ENCODE measurements at regions not wholly inside any gene's neighbourhood (a gene's known extent, or its start where the extent isn't known, plus 50 kb on each side); places are given as distances from the start of the nearest gene placed in this dataset.

DNA sequence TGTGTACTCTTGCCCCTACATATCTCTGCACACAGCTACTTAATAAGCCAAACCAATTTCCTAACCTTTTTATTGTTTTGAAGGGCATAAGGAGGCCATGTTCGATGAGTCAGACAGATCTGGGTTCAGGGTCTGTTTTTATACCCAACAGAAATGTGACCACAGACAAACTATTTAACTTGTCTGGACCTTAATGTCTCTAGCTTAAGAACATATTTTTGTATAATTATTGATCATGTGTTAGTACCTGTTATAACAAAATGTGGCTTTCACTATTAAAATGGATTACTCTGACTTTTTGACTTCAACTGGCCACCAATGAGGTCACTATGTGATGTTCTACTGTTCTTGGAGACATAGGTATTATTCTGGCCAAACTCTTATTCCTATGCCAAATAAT is 507.8 kb upstream of the USP24 start:
- DNase-seq: no peak
- Mint-ChIP-seq H3K4me1 (no peaks in the 10 kb centered on the region), H3K36me3 (no peaks in the 10 kb centered on the region)

DNA sequence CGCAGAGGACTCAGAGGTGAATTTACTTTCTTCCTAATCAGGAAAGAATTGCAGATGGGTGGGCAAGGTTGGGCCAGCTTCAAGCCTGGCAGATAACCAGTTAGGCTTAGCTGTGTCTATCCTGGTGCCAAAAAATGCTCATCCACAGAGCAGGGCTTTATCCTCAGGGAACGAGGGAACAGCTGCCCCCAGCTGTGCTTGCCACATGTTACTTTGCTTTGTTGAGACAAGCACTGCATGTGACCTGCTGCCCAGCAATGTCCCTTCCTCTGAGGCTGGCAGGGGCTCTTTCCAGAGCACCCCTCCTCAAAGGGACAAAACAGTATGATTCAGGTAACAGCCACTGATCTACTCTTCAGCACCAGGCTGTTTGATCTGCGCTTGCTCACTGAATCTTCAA is 505.1 kb upstream of the USP24 start:
- Histone ChIP-seq H3K9ac (ENCODE audit: insufficient read depth, low read length, poor library complexity, severe bottlenecking) (no peak overlapping the region), H3K9me3 (replicated peaks in 1 of 2; ENCODE audit: control insufficient read depth in 1 of 2, insufficient read depth in 1 of 2, low read length in 2 of 2) (no peaks in the 10 kb centered on the region), H3K79me2 (ENCODE audit: insufficient read depth, low read length) (no peaks in the 10 kb centered on the region), H3K27ac (ENCODE audit: low read depth in 1 of 2, low read length in 2 of 2) (no peak overlapping the region), H3K27me3 (ENCODE audit: control insufficient read depth in 2 of 2, insufficient read depth in 2 of 2, low read length in 2 of 2) (no peaks in the 10 kb centered on the region), H3K36me3 (replicated peaks in 1 of 2; ENCODE audit: control insufficient read depth in 1 of 2, insufficient read depth in 2 of 2, low read length in 2 of 2) (no peaks in the 10 kb centered on the region), H3K4me2 (replicated peaks; ENCODE audit: extremely low read depth, low read length, poor library complexity, severe bottlenecking) (no peak overlapping the region), H3K4me3 (replicated peaks in 1 of 3; ENCODE audit: low read depth in 2 of 3, low read length in 3 of 3) (no peak overlapping the region), H3K4me1 (ENCODE audit: control insufficient read depth in 1 of 2, insufficient read depth in 2 of 2, low read length in 2 of 2) (no peaks in the 10 kb centered on the region), H4K20me1 (ENCODE audit: insufficient read depth, low read length) (no peaks in the 10 kb centered on the region), H2AFZ (ENCODE audit: insufficient read depth, low read depth, low read length, poor library complexity, severe bottlenecking) (no peak overlapping the region)
- Mint-ChIP-seq H3K36me3 (no peaks in the 10 kb centered on the region), H3K4me1 (no peaks in the 10 kb centered on the region), H3K27ac (no peak overlapping the region), H3K9me3 (peaks cover 0 to 2% (median 0%) of the 10 kb centered on the region in 7 donors), H3K27me3 (ENCODE audit: low read depth in 3 of 3) (peaks cover 3 to 5% (median 4%) of the 10 kb centered on the region in 3 donors), H3K4me3 (no peak overlapping the region)
- no peak for DNase-seq
- intact Hi-C loops (cut with micrococcal nuclease): no loop called here
- TF ChIP-seq, protein P1, sequence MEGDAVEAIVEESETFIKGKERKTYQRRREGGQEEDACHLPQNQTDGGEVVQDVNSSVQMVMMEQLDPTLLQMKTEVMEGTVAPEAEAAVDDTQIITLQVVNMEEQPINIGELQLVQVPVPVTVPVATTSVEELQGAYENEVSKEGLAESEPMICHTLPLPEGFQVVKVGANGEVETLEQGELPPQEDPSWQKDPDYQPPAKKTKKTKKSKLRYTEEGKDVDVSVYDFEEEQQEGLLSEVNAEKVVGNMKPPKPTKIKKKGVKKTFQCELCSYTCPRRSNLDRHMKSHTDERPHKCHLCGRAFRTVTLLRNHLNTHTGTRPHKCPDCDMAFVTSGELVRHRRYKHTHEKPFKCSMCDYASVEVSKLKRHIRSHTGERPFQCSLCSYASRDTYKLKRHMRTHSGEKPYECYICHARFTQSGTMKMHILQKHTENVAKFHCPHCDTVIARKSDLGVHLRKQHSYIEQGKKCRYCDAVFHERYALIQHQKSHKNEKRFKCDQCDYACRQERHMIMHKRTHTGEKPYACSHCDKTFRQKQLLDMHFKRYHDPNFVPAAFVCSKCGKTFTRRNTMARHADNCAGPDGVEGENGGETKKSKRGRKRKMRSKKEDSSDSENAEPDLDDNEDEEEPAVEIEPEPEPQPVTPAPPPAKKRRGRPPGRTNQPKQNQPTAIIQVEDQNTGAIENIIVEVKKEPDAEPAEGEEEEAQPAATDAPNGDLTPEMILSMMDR (IDR thresholded peaks at IDR 0.05): no peak
- 94% methylated on average over 1 of the region's 3 CpGs for WGBS (ENCODE audit: insufficient coverage)

More for the DNA sequence above, 507.8 kb upstream of the USP24 start:
- Histone ChIP-seq H3K79me2 (ENCODE audit: insufficient read depth, low read length) (no peaks in the 10 kb centered on the region), H3K27ac (ENCODE audit: low read depth in 1 of 2, low read length in 2 of 2) (no peak overlapping the region), H3K9ac (ENCODE audit: insufficient read depth, low read length, poor library complexity, severe bottlenecking) (no peak overlapping the region), H4K20me1 (ENCODE audit: insufficient read depth, low read length) (no peaks in the 10 kb centered on the region), H2AFZ (ENCODE audit: insufficient read depth, low read depth, low read length, poor library complexity, severe bottlenecking) (no peak overlapping the region), H3K9me3 (replicated peaks in 1 of 2; ENCODE audit: control insufficient read depth in 1 of 2, insufficient read depth in 1 of 2, low read length in 2 of 2) (no peaks in the 10 kb centered on the region), H3K27me3 (ENCODE audit: control insufficient read depth in 2 of 2, insufficient read depth in 2 of 2, low read length in 2 of 2) (no peaks in the 10 kb centered on the region), H3K36me3 (replicated peaks in 1 of 2; ENCODE audit: control insufficient read depth in 1 of 2, insufficient read depth in 2 of 2, low read length in 2 of 2) (no peaks in the 10 kb centered on the region), H3K4me2 (replicated peaks; ENCODE audit: extremely low read depth, low read length, poor library complexity, severe bottlenecking) (no peak overlapping the region), H3K4me1 (ENCODE audit: control insufficient read depth in 1 of 2, insufficient read depth in 2 of 2, low read length in 2 of 2) (no peaks in the 10 kb centered on the region), H3K4me3 (replicated peaks in 1 of 3; ENCODE audit: low read depth in 2 of 3, low read length in 3 of 3) (no peak overlapping the region)
- no CpG with 5 or more reads among the region's 1 CpG for WGBS (ENCODE audit: insufficient coverage)
- H3K9me3 Mint-ChIP-seq: peaks cover 0 to 5% (median 0%) of the 10 kb centered on the region in 7 donors
- intact Hi-C loops (cut with micrococcal nuclease): no loop called here
- TF ChIP-seq, protein P1 (IDR thresholded peaks at IDR 0.05): no peak
- H3K27ac Mint-ChIP-seq: no peak overlapping the region
- no peak overlapping the region for H3K4me3 Mint-ChIP-seq
- H3K27me3 Mint-ChIP-seq (ENCODE audit: low read depth in 3 of 3): peaks cover 1 to 4% (median 2%) of the 10 kb centered on the region in 3 donors

Data from CD14-positive monocyte (primary cell).